K562 (cell line): ENCODE measurements at regions not wholly inside any gene's neighbourhood (a gene's known extent, or its start where the extent isn't known, plus 50 kb on each side); places are given as distances from the start of the nearest gene placed in this dataset.

Source experiments
- BMI1 ChIP-seq: fragments of 150-350 bp; IDR thresholded peaks from 2 replicates; pipeline ENCODE4 v1.6.1; 2014; ENCODE audit warnings: low read length
- ELF1 ChIP-seq: fragments of 200-800 bp; sonication (Bioruptor generic); IDR thresholded peaks from 2 replicates; pipeline ENCODE4 v1.6.1; 2016; ENCODE audit warnings: missing genetic modification characterization, missing compliant biosample characterization
- ETV1 ChIP-seq: fragments of 450-650 bp; conservative IDR thresholded peaks from 2 replicates; pipeline ENCODE4 v1.6.1; 2016; ENCODE audit warnings: missing genetic modification characterization, control low read depth, low read depth, missing compliant biosample characterization
- L3MBTL2 ChIP-seq: fragments of 450-650 bp; IDR thresholded peaks from 2 replicates; pipeline ENCODE4 v1.6.1; 2016; ENCODE audit warnings: mild to moderate bottlenecking, moderate library complexity
- PRPF4 ChIP-seq: fragments of 200-400 bp; formaldehyde crosslinking; IDR thresholded peaks from one replicate; pipeline ENCODE4 v1.6.1; 2017; ENCODE audit warnings: low read length, low read depth, mild to moderate bottlenecking; ENCODE audit not compliant: insufficient read depth, poor library complexity, severe bottlenecking
- RNF2 ChIP-seq: sonication (generic); IDR thresholded peaks from 2 replicates; pipeline ENCODE4 v1.6.1; 2016
- ZKSCAN8 ChIP-seq: fragments of 200-800 bp; sonication (Bioruptor generic); IDR thresholded peaks from 2 replicates; pipeline ENCODE4 v1.6.1; 2016; ENCODE audit warnings: missing genetic modification characterization, missing compliant biosample characterization
- TF ChIP-seq, protein P1 (sequence below): fragments of 450-650 bp; IDR thresholded peaks from 2 replicates; pipeline ENCODE4 v1.6.1; 2016; ENCODE audit warnings: mild to moderate bottlenecking, moderate library complexity
- TF ChIP-seq, protein P2 (sequence below), 2 experiments: fragments of 450-650 bp in 1 of 2; sonication (generic) in 1 of 2; formaldehyde crosslinking; conservative IDR thresholded peaks; 2 replicates each; pipeline versions ENCODE4 v1.4.0 to v1.8.1; 2020 to 2022; ENCODE audit warnings: mild to moderate bottlenecking in 1 of 2, missing genetic modification reagents in 1 of 2
- TF ChIP-seq, protein P3 (sequence below): sonication (generic); formaldehyde crosslinking; IDR thresholded peaks from 2 replicates; pipeline ENCODE4 v1.8.1; 2022; ENCODE audit warnings: missing genetic modification reagents
- TF ChIP-seq, protein P4 (sequence below): fragments of 450-650 bp; IDR thresholded peaks from 2 replicates; pipeline ENCODE4 v1.6.1; 2017; ENCODE audit warnings: mild to moderate bottlenecking, moderate library complexity

DNA sequence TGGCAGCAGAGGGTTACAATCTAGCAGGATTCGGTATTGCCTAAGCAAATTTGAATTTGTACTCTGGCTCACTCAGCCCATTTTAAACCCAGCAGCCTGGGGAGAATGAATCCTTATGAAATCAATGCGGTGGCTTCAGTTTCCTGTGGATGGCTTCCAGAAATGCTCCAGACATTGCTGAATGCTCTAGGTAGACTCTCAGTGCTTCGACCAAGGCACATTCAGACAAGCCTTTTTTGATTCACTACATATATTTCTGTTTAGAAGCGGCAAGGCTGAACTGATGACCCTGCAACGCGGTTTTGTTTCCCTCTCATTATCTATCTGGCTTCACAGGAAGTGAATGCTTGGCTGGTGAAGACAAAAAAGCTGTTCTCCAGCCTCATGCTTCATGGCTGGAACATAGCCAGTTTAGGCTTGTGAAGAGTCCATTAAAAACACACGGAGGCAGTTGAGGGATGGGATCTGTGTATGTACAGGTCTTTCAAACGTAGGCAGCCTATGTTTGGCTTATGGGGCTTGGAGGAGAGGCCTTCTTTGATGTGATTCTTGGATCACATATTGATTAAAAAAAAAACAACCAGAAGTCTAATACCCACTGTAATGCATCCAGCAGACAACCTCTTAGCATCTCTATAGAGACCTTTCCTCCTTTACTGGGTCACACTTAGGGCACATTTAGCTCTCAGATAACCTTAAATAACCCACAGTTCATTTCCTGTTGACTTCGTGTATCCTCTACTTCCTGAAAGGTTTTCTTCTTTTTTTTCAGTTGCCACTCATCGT, 400.2 kb upstream of the TBL1XR1 start (continued):
- TF ChIP-seq, protein P1, sequence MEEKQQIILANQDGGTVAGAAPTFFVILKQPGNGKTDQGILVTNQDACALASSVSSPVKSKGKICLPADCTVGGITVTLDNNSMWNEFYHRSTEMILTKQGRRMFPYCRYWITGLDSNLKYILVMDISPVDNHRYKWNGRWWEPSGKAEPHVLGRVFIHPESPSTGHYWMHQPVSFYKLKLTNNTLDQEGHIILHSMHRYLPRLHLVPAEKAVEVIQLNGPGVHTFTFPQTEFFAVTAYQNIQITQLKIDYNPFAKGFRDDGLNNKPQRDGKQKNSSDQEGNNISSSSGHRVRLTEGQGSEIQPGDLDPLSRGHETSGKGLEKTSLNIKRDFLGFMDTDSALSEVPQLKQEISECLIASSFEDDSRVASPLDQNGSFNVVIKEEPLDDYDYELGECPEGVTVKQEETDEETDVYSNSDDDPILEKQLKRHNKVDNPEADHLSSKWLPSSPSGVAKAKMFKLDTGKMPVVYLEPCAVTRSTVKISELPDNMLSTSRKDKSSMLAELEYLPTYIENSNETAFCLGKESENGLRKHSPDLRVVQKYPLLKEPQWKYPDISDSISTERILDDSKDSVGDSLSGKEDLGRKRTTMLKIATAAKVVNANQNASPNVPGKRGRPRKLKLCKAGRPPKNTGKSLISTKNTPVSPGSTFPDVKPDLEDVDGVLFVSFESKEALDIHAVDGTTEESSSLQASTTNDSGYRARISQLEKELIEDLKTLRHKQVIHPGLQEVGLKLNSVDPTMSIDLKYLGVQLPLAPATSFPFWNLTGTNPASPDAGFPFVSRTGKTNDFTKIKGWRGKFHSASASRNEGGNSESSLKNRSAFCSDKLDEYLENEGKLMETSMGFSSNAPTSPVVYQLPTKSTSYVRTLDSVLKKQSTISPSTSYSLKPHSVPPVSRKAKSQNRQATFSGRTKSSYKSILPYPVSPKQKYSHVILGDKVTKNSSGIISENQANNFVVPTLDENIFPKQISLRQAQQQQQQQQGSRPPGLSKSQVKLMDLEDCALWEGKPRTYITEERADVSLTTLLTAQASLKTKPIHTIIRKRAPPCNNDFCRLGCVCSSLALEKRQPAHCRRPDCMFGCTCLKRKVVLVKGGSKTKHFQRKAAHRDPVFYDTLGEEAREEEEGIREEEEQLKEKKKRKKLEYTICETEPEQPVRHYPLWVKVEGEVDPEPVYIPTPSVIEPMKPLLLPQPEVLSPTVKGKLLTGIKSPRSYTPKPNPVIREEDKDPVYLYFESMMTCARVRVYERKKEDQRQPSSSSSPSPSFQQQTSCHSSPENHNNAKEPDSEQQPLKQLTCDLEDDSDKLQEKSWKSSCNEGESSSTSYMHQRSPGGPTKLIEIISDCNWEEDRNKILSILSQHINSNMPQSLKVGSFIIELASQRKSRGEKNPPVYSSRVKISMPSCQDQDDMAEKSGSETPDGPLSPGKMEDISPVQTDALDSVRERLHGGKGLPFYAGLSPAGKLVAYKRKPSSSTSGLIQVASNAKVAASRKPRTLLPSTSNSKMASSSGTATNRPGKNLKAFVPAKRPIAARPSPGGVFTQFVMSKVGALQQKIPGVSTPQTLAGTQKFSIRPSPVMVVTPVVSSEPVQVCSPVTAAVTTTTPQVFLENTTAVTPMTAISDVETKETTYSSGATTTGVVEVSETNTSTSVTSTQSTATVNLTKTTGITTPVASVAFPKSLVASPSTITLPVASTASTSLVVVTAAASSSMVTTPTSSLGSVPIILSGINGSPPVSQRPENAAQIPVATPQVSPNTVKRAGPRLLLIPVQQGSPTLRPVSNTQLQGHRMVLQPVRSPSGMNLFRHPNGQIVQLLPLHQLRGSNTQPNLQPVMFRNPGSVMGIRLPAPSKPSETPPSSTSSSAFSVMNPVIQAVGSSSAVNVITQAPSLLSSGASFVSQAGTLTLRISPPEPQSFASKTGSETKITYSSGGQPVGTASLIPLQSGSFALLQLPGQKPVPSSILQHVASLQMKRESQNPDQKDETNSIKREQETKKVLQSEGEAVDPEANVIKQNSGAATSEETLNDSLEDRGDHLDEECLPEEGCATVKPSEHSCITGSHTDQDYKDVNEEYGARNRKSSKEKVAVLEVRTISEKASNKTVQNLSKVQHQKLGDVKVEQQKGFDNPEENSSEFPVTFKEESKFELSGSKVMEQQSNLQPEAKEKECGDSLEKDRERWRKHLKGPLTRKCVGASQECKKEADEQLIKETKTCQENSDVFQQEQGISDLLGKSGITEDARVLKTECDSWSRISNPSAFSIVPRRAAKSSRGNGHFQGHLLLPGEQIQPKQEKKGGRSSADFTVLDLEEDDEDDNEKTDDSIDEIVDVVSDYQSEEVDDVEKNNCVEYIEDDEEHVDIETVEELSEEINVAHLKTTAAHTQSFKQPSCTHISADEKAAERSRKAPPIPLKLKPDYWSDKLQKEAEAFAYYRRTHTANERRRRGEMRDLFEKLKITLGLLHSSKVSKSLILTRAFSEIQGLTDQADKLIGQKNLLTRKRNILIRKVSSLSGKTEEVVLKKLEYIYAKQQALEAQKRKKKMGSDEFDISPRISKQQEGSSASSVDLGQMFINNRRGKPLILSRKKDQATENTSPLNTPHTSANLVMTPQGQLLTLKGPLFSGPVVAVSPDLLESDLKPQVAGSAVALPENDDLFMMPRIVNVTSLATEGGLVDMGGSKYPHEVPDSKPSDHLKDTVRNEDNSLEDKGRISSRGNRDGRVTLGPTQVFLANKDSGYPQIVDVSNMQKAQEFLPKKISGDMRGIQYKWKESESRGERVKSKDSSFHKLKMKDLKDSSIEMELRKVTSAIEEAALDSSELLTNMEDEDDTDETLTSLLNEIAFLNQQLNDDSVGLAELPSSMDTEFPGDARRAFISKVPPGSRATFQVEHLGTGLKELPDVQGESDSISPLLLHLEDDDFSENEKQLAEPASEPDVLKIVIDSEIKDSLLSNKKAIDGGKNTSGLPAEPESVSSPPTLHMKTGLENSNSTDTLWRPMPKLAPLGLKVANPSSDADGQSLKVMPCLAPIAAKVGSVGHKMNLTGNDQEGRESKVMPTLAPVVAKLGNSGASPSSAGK, result peak; percentile 82
- TF ChIP-seq, protein P2, sequence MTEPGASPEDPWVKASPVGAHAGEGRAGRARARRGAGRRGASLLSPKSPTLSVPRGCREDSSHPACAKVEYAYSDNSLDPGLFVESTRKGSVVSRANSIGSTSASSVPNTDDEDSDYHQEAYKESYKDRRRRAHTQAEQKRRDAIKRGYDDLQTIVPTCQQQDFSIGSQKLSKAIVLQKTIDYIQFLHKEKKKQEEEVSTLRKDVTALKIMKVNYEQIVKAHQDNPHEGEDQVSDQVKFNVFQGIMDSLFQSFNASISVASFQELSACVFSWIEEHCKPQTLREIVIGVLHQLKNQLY (CRISPR knock-in tag; conservative IDR thresholded peaks at IDR 0.05), result no peak
- no peak for TF ChIP-seq PRPF4
- TF ChIP-seq, protein P3, sequence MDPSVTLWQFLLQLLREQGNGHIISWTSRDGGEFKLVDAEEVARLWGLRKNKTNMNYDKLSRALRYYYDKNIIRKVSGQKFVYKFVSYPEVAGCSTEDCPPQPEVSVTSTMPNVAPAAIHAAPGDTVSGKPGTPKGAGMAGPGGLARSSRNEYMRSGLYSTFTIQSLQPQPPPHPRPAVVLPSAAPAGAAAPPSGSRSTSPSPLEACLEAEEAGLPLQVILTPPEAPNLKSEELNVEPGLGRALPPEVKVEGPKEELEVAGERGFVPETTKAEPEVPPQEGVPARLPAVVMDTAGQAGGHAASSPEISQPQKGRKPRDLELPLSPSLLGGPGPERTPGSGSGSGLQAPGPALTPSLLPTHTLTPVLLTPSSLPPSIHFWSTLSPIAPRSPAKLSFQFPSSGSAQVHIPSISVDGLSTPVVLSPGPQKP (CRISPR knock-in tag), result no peak
- no peak for TF ChIP-seq BMI1
- TF ChIP-seq, protein P4, sequence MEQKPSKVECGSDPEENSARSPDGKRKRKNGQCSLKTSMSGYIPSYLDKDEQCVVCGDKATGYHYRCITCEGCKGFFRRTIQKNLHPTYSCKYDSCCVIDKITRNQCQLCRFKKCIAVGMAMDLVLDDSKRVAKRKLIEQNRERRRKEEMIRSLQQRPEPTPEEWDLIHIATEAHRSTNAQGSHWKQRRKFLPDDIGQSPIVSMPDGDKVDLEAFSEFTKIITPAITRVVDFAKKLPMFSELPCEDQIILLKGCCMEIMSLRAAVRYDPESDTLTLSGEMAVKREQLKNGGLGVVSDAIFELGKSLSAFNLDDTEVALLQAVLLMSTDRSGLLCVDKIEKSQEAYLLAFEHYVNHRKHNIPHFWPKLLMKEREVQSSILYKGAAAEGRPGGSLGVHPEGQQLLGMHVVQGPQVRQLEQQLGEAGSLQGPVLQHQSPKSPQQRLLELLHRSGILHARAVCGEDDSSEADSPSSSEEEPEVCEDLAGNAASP, result peak; percentile 68
- TF ChIP-seq ETV1 (tag), result peak; percentile 30
- peak; percentile 83 for TF ChIP-seq L3MBTL2
- 0 out of 2 replicates have a peak, but pooled peaks have one; percentile 25 for TF ChIP-seq ZKSCAN8 (CRISPR knock-in tag)
- TF ChIP-seq ELF1, result 0 out of 2 replicates have a peak, but pooled peaks have one; percentile 4
- TF ChIP-seq RNF2, result 0 out of 2 replicates have a peak, but pooled peaks have one; percentile 34
